Brain pericyte (primary cell): ENCODE measurements at regions not wholly inside any gene's neighbourhood (a gene's known extent, or its start where the extent isn't known, plus 50 kb on each side); places are given as distances from the start of the nearest gene placed in this dataset.
"Not testable (repeated sequence)": the region's sequence is repeated elsewhere in the genome, so short reads cannot be mapped to it uniquely, and the experiment has no call there.

ENCODE experiments used
- DNase-seq: peaks from one replicate; pipeline ENCODE4 v3.0.0-alpha.2; 2012; ENCODE audit warnings: low read depth, low spot score

DNA sequence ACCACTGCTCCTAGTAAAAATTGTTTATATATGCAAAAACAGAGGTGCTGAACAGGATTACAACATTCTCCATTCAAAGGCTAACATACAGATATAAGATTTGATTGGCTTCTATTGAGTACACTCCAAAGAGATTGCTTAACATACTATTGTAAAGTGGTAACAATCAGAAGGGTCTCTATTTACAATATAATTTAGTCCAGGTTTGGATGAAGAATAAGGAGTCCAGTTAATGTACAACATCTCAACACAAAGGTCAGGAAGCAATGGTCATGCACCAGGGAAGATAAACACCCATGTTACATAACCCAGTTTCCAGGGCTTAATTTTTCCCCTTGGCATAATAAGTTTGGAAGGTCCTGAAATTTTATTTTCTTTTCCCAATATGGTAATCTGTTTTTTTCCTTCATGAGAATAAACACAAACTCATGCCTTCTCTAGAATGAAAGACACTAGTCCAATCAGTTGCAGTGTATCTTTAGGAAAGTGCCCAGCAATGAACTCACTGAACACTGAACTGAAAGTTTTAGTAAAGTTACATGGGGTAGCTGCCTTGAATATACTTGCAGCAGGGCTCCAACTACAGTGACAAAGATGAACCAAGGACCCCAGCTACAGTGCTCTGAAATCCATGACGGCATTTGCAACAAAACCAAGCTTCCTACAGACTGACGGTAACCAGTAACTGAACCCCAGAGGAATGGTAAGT lies 255.3 kb upstream of the GJE1 start:
- no peak for DNase-seq

DNA sequence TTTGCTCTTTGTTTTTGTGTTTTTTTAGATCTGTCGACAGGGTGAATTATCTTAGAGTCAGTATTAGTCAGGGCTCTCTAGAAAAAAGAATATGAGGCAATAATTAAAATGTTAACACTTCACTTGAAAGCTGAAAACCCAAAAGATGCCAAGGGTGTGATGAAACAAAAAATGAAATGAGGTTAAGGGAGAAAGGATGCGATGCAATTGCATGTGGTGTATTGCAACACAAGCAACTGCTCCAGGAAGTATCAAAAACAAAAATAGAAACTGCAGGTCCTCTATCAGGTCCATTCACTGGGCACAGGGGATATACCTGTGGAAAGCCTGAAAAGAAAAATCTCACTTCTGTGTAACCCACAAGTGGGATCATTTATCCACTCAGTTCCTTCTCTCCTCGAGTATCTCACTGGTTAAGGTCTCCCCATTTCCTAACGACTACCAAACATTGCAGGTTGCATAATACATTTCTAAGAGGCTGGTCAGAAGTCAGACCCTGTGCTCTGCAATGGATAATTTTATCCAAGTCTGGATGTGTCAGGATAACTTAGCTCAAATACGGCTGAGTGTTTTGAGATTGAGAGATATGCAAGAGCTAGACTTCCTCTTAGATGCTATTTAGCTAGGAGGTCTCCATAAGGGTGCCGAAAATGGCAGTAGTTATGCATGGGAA lies 257.7 kb upstream of the GJE1 start:
- DNase-seq: no peak

DNA sequence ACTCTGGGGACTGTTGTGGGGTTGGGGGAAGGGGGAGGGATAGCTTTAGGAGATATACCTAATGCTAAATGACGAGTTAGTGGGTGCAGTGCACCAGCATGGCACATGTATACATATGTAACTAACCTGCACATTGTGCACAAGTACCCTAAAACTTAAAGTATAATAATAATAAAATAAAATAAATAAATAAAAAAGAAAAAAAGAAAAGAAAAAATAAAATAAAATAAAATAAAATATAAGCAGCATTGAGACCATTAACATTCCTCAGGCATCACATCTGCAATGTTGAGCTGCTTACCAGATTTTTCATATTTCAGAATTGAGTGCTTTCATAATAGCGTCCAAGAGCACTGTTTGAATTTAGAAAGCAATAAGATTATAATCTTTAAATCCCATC lies 263.2 kb upstream of the GJE1 start:
- not testable (repeated sequence) for DNase-seq

DNA sequence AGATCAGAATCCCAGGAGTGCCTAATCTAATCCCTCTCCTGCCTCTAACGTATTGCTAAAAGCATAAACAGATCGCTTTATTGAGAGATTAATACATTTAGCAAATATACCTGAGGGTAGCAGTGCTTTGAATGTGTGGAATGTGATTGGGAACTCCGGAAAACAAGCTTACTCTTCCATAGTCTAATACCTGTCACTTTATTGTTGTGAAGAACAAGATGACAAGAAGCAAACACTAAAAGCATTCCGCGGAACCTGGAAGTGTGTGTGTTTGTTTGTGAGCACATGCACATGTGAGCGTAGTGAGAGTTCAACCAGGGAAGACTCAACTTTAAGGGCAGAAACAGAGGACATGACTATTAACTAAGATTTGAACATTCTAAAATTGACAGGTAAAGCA lies 265.0 kb upstream of the GJE1 start:
- DNase-seq: no peak

DNA sequence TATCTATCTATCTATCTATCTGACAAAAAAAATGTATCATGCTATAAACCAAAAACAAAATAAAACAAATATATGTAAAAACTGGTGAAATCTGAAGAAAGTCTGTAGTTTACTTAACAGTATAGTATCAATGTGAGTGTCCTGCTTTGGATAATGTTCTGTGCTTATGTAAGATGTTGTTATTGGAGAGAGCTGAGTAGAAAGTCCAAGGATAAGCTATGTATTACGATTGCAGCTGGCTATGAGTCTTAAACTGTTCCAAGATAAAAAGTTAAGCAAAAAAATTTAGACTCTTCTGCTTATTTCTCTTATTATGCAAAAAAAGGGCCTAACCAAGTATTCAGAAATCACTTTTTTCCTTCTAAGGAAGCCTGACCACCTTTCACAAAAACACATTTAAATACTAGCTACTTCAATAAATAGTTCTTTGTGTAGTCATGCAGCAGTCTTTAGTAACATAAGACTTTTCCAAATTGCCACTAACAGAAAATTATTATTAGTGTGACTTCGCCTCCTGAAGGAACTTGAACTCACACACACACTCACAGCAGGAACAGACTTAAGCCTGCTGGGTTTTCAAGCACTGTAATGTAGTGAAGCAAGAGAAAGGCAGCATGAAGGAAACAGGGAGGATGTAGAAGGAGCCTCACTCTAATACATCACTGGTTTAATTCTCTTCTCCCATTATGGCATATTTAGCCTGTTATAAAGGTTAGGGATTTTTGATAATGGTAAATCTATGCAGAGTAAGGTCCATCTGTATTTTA lies 265.8 kb upstream of the GJE1 start:
- peak; percentile 1 for DNase-seq

DNA sequence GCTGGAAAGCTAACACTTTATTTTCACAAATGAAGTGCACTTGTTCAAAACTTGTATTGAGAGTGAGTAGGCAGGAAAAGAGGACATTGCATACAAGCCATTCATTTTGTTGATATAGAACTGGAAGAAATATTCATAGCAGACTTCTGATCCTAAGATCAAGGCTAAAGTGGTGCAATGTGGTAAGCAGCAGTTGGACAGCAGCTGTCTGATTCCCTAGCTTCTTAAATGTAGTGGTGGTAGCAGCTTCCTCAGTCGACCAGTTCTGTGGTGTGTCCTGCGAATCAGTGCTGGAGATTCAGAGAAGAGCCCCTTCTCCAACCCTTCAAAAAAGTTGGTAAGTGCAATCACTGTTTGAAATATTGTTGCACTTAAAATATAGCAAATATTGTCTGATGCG lies 281.7 kb upstream of the GJE1 start:
- DNase-seq: no peak

DNA sequence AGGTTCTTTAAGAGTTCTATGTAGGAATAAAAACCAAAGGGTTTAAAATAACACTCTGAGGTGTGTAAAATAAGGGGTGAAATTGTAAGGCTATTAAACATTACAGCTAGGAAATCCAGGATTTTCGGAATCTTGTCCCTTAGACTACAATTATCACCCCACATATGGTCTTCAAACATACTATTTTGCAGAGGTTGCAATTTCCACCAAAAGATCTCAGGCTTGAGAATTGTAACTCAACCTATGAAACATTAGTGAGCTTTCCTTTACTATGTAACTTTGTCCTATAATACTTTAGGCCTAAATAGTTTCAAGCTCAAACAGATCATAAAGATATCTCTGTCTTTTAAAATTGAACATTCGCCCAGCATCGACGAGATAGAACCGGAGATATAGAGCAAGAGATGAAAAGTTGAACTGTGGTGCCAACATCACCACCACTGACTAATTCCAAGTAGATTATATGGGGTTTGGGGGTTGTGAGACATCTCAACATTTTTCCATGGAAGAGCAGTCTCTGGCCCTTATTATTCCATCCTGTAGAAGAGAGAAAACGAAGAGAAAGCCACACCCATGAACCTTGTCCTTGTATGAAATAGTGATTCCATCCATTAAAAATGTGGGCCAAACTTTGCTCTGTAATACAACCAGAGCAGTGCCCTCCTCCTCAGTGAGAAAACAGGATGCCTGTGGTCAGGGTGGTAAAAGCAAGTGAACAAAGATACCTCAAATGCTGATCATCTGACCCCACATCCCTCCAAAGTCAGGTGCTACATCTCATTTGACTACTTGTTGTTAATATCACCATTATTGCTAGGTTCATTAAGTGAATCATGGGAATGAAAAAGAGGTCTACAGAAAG lies 284.5 kb upstream of the GJE1 start:
- DNase-seq: no peak

DNA sequence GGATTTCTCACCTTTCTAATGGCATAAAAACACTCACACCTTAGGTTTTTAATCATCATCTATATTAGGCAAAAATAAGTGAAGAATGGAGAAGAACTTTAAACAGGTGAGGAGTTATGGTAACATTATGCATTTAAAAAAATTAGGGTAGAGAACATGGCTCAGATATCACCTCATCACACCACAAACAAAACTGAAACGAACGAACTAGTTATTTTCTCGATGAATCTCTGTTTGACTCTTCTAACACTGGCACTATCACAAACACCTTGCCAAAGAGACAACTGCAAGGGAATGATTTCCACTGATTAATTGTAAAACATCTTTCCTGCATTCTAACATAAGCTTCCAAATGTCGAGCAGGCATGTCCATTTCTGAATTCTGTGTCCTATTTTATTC lies 286.1 kb upstream of the GJE1 start:
- no peak for DNase-seq

DNA sequence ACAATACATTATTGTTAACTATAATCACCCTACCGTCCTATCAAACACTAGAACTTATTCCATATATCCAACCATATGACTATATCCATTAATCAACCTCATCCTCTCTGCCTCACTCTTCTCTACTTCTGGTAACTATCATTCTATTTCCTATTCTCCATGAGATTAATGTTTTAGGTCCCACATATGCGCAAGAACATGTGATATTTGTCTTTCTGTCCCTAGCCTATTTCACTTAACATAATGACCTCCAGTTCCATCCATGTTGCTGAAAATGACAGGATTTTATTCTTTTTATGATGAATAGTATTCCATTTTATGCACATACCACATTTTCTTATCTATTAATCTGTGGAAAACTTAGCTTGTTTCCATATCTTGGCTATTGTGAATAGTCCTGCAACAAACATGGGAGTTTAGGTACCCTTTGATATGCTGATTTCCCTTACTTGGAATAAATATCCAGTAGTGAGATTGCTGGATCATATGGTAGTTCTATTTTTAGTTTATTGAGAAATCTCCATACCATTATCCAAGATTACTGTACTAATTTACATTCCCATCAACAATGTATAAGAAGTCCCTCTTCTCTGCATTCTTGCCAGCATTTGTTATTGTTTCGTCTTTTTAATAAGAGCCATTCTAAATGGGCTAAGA lies 289.4 kb upstream of the GJE1 start:
- no peak for DNase-seq

DNA sequence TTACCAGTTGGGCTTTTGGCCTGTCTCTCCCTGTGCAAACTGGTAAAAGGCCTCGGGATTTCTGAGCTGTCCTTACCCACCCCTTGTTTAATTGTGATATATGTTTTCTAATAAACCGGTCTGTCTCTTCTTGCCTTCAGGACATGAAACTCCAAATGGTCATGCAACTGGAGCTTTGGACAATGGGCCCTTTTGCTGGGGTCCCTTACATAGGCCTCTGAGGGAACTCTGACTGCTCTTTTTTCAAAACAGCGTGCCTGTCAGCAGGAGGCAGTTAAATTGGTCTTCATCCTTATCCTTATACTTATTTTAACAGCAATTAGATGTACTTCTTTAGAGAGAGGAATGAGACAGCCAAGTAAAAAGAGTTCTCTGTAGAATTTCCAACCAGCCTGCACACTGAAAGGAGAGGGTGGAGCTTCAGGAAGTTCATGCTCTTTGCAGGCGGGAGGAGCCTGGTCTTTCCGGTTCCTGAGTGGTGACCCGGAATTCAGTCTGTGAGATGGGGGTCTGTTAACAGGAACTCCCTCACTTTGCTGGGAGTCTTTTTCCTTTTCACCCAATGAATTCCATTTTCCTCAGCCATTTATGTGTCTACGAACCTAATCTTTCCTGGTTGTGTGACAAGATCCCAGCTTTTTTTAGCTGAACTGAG lies 299.6 kb upstream of the GJE1 start:
- no peak for DNase-seq

DNA sequence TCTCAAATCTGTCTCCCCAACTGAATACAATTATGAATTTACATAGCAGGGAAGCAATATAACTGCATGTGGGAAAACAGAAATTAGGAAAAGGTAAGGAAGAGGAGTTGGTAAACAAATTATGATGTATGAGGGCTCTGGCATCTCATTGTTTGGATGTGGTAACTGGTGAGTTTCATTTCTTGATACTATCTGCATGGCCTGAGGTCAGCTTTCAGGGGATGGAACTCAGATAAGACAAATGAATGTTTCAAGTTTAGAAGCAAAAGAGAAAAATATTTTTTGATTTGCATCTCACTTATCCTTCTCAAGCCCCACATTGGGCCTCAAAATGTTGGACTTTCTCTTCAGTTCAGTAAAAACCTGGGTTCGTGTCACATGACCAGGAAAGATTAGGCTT lies 302.2 kb upstream of the GJE1 start:
- DNase-seq: no peak

DNA sequence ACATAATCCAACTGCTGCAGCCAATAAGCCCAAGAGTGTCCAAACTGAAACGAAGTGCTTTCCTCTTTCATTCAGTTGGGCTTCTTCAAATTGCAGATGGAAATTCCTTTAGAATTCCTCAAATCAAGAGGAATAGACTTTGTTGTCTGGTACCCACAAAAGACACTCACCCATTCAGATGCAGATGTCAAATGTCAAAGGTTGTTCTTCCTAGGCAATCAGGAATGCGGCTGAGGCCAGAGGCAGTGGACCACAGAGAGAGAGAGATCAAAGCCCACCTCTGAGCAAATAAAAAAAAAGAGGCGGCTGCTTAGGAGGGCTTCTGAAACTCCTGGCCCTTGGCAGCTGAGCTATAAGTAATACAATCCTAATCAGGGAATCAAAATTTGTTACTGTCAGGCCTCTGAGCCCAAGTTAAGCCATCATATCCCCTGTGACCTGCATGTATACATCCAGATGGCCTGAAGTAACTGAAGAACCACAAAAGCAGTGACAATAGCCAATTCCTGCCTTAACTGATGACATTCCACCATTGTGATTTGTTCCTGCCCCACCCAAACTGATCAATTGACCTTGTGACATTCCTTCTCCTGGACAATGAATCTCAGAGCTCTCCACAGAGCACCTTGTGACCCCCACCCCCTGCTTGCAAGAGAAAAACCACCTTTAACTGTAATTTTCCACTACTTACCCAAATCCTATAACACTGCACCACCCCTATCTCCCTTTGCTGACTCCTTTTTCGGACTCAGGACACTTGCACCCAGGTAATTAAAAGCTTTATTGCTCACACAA lies 303.0 kb upstream of the GJE1 start:
- no peak for DNase-seq

DNA sequence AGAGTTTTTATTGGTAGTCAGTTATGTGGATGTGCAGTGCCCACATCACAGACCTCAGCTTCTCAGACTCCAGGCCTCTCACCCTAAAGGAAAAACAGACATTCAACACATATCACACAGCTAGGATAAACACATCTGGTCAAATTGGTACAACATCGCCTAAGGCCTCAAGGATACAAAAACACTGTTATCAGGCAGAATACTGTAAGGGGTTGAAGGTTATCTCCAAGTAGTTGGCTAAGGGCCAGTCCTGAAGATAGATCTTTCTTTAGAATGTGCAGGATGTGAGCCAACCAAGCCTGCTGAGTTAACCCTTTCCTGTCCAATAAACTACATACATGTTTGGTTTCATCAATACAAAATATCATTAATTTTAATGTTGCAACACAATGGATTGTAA lies 308.4 kb upstream of the GJE1 start:
- DNase-seq: no peak

DNA sequence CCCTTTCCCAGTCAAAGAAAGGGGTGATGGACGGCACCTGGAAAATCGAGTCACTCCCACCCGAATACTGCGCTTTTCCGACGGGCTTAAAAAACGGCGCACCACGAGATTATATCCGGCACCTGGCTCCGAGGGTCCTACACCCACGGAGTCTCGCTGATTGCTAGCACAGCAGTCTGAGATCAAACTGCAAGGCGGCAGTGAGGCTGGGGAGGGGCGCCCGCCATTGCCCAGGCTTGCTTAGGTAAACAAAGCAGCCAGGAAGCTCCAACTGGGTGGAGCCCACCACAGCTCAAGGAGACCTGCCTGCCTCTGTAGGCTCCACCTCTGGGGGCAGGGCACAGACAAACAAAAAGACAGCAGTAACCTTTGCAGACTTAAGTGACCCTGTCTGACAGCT lies 317.7 kb upstream of the GJE1 start:
- DNase-seq: not testable (repeated sequence)

DNA sequence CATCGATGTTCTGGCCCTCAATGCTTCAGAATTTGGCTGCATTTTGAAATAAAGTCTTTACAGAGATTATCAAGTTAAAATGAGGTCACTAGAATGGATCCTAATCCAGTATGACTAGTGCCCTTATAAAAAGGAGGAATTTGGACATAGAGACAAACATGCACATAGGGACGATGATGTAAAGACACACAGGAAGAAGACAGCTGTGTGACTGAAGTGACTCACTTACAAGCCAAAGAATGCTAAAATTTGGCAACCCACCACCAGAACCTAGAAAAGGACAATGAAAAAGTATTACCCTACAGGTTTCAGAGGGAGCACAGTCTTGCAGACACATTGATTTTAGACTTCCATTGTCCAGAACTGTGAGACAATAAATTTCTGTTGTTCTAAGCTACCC lies 322.8 kb upstream of the GJE1 start:
- DNase-seq: no peak

DNA sequence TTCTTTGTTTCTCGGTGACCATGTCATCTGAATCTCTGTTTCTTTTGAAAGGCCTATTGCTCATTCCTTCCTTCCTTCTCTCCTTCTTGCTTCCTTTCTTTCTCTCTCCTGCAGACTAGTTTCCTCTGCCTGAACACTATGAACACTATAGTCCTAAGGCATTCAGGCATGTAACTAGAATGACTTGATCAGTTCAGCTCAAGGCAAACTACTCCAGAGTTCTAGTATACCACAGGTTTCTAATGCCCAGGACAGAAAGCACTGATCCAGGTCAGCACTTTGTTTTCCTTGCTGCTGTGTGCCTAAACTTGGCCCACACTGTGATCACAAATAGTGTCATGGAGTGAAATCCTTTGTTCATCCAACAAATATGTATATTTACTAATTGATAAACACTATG lies 324.1 kb upstream of the GJE1 start:
- no peak for DNase-seq

DNA sequence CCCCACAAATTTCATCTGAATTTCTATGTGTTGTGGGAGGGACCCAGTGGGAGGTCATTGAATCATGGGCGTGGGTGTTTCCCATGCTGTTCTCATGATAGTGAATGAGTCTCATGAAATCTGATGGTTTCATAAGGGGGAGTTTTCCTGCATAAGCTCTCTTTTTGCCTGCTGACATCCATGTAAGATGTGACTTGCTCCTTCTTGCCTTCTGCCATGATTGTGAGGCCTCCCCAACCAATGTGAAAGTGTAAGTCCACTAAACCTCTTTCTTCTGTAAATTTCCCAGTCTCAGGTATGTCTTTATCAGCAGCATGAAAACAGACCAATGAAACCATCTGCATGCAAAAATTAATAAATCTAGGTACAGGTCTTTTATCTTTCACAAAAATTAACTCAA lies 331.8 kb upstream of the GJE1 start:
- DNase-seq: not testable (repeated sequence)

DNA sequence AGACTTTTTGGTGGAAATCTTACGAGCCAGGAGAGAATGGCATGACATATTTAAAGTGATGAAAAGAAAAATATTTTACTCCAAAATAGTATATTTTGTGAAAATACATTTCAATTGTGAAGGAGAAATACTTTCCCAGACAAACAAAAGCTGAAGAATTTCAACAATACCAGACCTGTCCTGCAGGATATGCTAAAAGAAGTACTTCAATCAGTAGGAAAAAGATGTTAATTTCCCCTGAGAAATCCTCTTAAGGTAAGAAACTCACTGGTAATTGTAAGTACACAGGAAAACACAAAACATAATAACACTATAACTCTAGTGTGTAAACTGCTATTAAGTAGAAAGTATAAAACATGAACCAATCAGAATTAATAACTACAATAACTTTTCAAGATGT lies 341.8 kb upstream of the GJE1 start:
- no peak for DNase-seq

DNA sequence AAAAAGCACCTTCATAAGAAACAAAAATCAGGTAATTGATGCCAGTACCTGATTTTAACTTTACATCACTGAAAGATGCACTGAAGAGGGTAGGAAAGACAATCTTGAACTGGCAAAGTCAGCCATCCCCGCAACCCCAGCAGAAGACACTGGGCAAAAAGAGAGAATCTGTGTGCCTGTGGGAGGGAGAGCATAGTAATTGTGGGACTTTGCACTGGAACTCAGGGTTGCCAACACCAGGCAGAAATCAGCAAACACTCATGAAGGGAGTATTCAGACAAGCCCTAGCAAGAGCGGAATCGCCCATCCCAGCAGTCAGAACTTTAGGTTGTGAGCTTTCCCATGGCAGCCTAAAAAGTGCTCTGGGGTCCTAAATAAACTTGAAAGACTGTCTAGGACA lies 344.6 kb upstream of the GJE1 start:
- DNase-seq: no peak

DNA sequence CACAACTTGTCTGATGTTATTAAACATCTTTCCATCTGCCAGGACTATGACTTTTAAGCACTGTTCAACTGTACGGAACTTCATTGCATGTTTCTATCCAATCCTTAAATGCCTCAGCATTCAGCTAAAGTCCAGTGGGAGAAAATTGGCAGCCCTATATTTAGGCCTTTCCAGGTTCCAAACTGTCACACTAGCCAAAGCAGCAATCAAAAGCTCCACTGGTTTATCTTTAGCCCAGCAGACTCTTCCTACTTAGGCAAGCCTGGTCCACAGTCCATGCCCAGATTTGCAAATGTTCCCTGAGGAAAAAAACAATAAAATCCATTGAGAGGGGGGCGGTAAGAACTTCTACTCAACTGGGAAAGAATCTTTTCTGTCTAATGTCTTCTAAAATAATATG lies 349.1 kb upstream of the GJE1 start:
- no peak for DNase-seq
